ENCODE measurements at regions not wholly inside any gene's neighbourhood (a gene's known extent, or its start where the extent isn't known, plus 50 kb on each side); places are given as distances from the start of the nearest gene placed in this dataset.
"Not testable (repeated sequence)": the region's sequence is repeated elsewhere in the genome, so short reads cannot be mapped to it uniquely, and the experiment has no call there.

DNA sequence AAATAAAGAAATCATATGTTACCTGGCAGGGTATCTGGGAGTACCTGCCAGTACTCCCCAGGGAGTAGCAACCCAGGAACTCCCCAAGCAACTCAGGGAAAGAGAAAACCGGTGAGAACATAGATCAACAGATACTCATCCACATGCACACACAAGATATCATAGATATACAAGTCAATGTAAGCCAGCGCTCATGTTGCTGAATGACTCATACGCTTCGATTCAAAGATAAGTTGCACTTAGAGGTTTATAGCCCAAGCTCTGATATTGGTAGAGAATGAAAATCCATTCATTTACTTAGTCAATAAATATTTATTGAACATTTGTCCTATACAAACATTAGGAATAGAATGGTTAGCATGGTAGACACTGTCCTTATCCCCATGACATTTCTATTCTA is 219.1 kb upstream of the TRPC7 start:
- H2AFZ ChIP-seq (ENCODE audit: low read depth, low read length), result no peak overlapping the region
- no peak overlapping the region for H2BK15ac ChIP-seq (ENCODE audit: low read depth, poor library complexity, severe bottlenecking)
- no peaks in the 10 kb centered on the region for H3K4me1 ChIP-seq (ENCODE audit: control insufficient read depth, insufficient read depth, low read depth, low read length)
- H3K27ac ChIP-seq (ENCODE audit: low read length, poor library complexity, severe bottlenecking), result no peak overlapping the region
- no peak overlapping the region for H3K4ac ChIP-seq (ENCODE audit: low read depth in 1 of 2, low read length in 2 of 2)
- no peak overlapping the region for H3K18ac ChIP-seq (ENCODE audit: low read depth in 1 of 2, low read length in 2 of 2)
- no peak overlapping the region for H4K91ac ChIP-seq (ENCODE audit: low read length)
- H4K8ac ChIP-seq (ENCODE audit: low read length), result no peak overlapping the region
- no peak overlapping the region for H2AK5ac ChIP-seq (ENCODE audit: low read length, severe bottlenecking)
- H3K4me2 ChIP-seq (ENCODE audit: low read length, poor library complexity, severe bottlenecking), result no peak overlapping the region
- no peaks in the 10 kb centered on the region for H3K79me1 ChIP-seq (replicated peaks; ENCODE audit: low read length, poor library complexity, severe bottlenecking)
- H3K14ac ChIP-seq (ENCODE audit: low read length in 2 of 2), result no peak overlapping the region
- no peaks in the 10 kb centered on the region for H3K36me3 ChIP-seq (ENCODE audit: control insufficient read depth in 1 of 2, insufficient read depth in 2 of 2, low read depth in 1 of 2, low read length in 2 of 2)
- H2BK120ac ChIP-seq (ENCODE audit: low read depth, low read length), result no peak overlapping the region
- WGBS, result 73% methylated on average over 2 of the region's 4 CpGs
- H3K4me3 ChIP-seq (ENCODE audit: insufficient read depth in 1 of 2, low read depth in 1 of 2, low read length in 2 of 2), result no peak overlapping the region
- no peaks in the 10 kb centered on the region for H3K9me3 ChIP-seq (ENCODE audit: control insufficient read depth, low read length)
- no peak for DNase-seq
- no peak overlapping the region for H3K9ac ChIP-seq (ENCODE audit: low read length)
- H3K27me3 ChIP-seq (ENCODE audit: control insufficient read depth in 1 of 2, insufficient read depth in 1 of 2, low read length in 2 of 2), result no peaks in the 10 kb centered on the region
- no peak overlapping the region for H3K23ac ChIP-seq (ENCODE audit: low read length in 2 of 2)
- H2BK12ac ChIP-seq (ENCODE audit: low read length in 2 of 2), result no peak overlapping the region
- H2BK5ac ChIP-seq (ENCODE audit: low read depth, low read length, poor library complexity, severe bottlenecking), result no peak overlapping the region

DNA sequence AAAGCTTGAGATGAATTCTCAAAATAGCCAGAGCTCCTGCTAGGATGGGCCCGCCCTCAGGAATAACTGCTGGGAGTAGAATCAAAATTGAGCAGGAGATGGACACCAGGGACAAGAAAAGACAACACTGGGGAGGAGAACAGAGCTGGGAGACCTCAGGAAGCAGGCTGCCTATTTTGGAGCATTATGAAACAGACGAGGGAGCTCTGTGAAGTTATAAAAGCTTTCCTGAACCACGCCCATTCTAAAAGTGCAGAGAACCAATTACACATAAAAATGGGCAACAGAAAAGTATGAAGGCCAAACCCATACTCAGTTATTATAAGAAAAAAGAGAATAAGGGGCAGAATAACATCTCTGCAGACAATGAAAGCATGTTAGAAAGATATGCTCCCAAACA is 213.9 kb upstream of the TRPC7 start:
- Histone ChIP-seq H2AK5ac (ENCODE audit: low read length, severe bottlenecking) (no peak overlapping the region), H3K4me2 (ENCODE audit: low read length, poor library complexity, severe bottlenecking) (no peak overlapping the region), H3K23ac (ENCODE audit: low read length in 2 of 2) (no peak overlapping the region), H3K9ac (ENCODE audit: low read length) (no peak overlapping the region), H2AFZ (ENCODE audit: low read depth, low read length) (peak overlapping the region; percentile 23), H3K14ac (ENCODE audit: low read length in 2 of 2) (no peak overlapping the region), H3K4ac (ENCODE audit: low read depth in 1 of 2, low read length in 2 of 2) (no peak overlapping the region), H3K4me1 (ENCODE audit: control insufficient read depth, insufficient read depth, low read depth, low read length) (no peaks in the 10 kb centered on the region), H3K4me3 (ENCODE audit: insufficient read depth in 1 of 2, low read depth in 1 of 2, low read length in 2 of 2) (no peak overlapping the region), H4K91ac (ENCODE audit: low read length) (no peak overlapping the region), H3K27ac (ENCODE audit: low read length, poor library complexity, severe bottlenecking) (no peak overlapping the region), H3K18ac (ENCODE audit: low read depth in 1 of 2, low read length in 2 of 2) (no peak overlapping the region), H3K36me3 (ENCODE audit: control insufficient read depth in 1 of 2, insufficient read depth in 2 of 2, low read depth in 1 of 2, low read length in 2 of 2) (no peaks in the 10 kb centered on the region), H3K27me3 (ENCODE audit: control insufficient read depth in 1 of 2, insufficient read depth in 1 of 2, low read length in 2 of 2) (no peaks in the 10 kb centered on the region), H2BK120ac (ENCODE audit: low read depth, low read length) (no peak overlapping the region), H2BK12ac (ENCODE audit: low read length in 2 of 2) (no peak overlapping the region), H2BK5ac (ENCODE audit: low read depth, low read length, poor library complexity, severe bottlenecking) (no peak overlapping the region), H4K8ac (ENCODE audit: low read length) (no peak overlapping the region), H2BK15ac (ENCODE audit: low read depth, poor library complexity, severe bottlenecking) (no peak overlapping the region), H3K79me1 (replicated peaks; ENCODE audit: low read length, poor library complexity, severe bottlenecking) (no peaks in the 10 kb centered on the region), H3K9me3 (ENCODE audit: control insufficient read depth, low read length) (no peaks in the 10 kb centered on the region)
- 68% methylated on average over 2 of the region's 3 CpGs for WGBS
- DNase-seq, result no peak

DNA sequence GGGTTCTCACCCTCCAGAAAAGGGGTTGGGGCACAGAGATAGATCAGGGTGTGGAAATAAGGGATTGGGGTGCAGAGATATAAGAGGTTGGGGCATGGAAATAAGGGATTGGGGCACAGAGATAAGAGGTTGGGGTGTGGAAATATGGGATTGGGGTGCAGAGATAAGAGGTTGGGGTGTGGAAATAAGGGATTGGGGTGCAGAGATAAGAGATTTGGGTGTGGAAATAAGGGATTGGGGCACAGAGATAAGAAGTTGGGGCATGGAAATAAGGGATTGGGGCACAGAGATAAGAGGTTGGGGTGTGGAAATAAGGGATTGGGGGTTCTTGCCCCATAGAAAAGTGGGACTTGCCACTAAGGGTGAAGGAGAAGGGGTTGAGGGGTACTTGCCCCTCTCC is 204.5 kb upstream of the TRPC7 start:
- H2BK12ac ChIP-seq (ENCODE audit: low read length in 2 of 2); H3K36me3 ChIP-seq (ENCODE audit: control insufficient read depth in 1 of 2, insufficient read depth in 2 of 2, low read depth in 1 of 2, low read length in 2 of 2); H2BK5ac ChIP-seq (ENCODE audit: low read depth, low read length, poor library complexity, severe bottlenecking); H3K9me3 ChIP-seq (ENCODE audit: control insufficient read depth, low read length); H3K23ac ChIP-seq (ENCODE audit: low read length in 2 of 2); H3K4me3 ChIP-seq (ENCODE audit: insufficient read depth in 1 of 2, low read depth in 1 of 2, low read length in 2 of 2); H3K27me3 ChIP-seq (ENCODE audit: control insufficient read depth in 1 of 2, insufficient read depth in 1 of 2, low read length in 2 of 2); H2BK15ac ChIP-seq (ENCODE audit: low read depth, poor library complexity, severe bottlenecking); H3K9ac ChIP-seq (ENCODE audit: low read length); H3K4me2 ChIP-seq (ENCODE audit: low read length, poor library complexity, severe bottlenecking); H3K14ac ChIP-seq (ENCODE audit: low read length in 2 of 2); H2AK5ac ChIP-seq (ENCODE audit: low read length, severe bottlenecking); H3K27ac ChIP-seq (ENCODE audit: low read length, poor library complexity, severe bottlenecking); H4K8ac ChIP-seq (ENCODE audit: low read length); H2BK120ac ChIP-seq (ENCODE audit: low read depth, low read length); H3K4me1 ChIP-seq (ENCODE audit: control insufficient read depth, insufficient read depth, low read depth, low read length); H4K91ac ChIP-seq (ENCODE audit: low read length); H3K18ac ChIP-seq (ENCODE audit: low read depth in 1 of 2, low read length in 2 of 2); H3K79me1 ChIP-seq (replicated peaks; ENCODE audit: low read length, poor library complexity, severe bottlenecking); H3K4ac ChIP-seq (ENCODE audit: low read depth in 1 of 2, low read length in 2 of 2); H2AFZ ChIP-seq (ENCODE audit: low read depth, low read length); DNase-seq: not testable (repeated sequence)

DNA sequence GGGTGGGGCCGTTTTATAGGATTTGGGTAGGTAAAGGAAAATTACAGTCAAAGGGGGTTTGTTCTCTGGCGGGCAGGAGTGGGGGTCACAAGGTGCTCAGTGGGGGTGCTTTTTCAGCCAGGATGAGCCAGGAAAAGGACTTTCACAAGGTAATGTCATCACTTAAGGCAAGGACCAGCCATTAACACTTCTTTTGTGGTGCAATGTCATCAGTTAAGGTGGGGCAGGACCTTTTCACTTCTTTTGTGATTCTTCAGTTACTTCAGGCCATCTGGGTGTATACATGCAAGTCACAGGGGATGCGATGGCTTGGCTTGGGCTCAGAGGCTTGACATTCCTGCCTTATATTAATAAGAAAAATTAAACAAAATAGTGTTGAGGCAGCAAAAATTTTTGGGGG is 200.1 kb upstream of the TRPC7 start:
- H3K9ac ChIP-seq (ENCODE audit: low read length); H3K4me2 ChIP-seq (ENCODE audit: low read length, poor library complexity, severe bottlenecking); H2BK15ac ChIP-seq (ENCODE audit: low read depth, poor library complexity, severe bottlenecking); H2BK5ac ChIP-seq (ENCODE audit: low read depth, low read length, poor library complexity, severe bottlenecking); H4K91ac ChIP-seq (ENCODE audit: low read length); H4K8ac ChIP-seq (ENCODE audit: low read length); H3K23ac ChIP-seq (ENCODE audit: low read length in 2 of 2); H3K4me1 ChIP-seq (ENCODE audit: control insufficient read depth, insufficient read depth, low read depth, low read length); H2BK12ac ChIP-seq (ENCODE audit: low read length in 2 of 2); H3K27me3 ChIP-seq (ENCODE audit: control insufficient read depth in 1 of 2, insufficient read depth in 1 of 2, low read length in 2 of 2); H3K14ac ChIP-seq (ENCODE audit: low read length in 2 of 2); H3K79me1 ChIP-seq (replicated peaks; ENCODE audit: low read length, poor library complexity, severe bottlenecking); H3K36me3 ChIP-seq (ENCODE audit: control insufficient read depth in 1 of 2, insufficient read depth in 2 of 2, low read depth in 1 of 2, low read length in 2 of 2); H3K18ac ChIP-seq (ENCODE audit: low read depth in 1 of 2, low read length in 2 of 2); H3K9me3 ChIP-seq (ENCODE audit: control insufficient read depth, low read length); H3K27ac ChIP-seq (ENCODE audit: low read length, poor library complexity, severe bottlenecking); H3K4me3 ChIP-seq (ENCODE audit: insufficient read depth in 1 of 2, low read depth in 1 of 2, low read length in 2 of 2); H2AK5ac ChIP-seq (ENCODE audit: low read length, severe bottlenecking); DNase-seq; H3K4ac ChIP-seq (ENCODE audit: low read depth in 1 of 2, low read length in 2 of 2); H2AFZ ChIP-seq (ENCODE audit: low read depth, low read length); H2BK120ac ChIP-seq (ENCODE audit: low read depth, low read length): not testable (repeated sequence)
- WGBS, result 46% methylated on average over 2 of the region's 3 CpGs
